ENCODE measurements at regions not wholly inside any gene's neighbourhood (a gene's known extent, or its start where the extent isn't known, plus 50 kb on each side); places are given as distances from the start of the nearest gene placed in this dataset.

GRCh38 chr10:121235692-121236091, 362.6 kb downstream of the FGFR2 start:
- H3K9me3 Mint-ChIP-seq (ENCODE audit: low read depth), result peaks cover 5% of the 10 kb centered on the region
- no peaks in the 10 kb centered on the region for H3K27me3 Mint-ChIP-seq
- no peak overlapping the region for H3K27ac Mint-ChIP-seq
- H3K4me1 Mint-ChIP-seq (ENCODE audit: low read depth), result no peaks in the 10 kb centered on the region
- no peaks in the 10 kb centered on the region for H3K36me3 Mint-ChIP-seq
- no peak overlapping the region for H3K4me3 Mint-ChIP-seq

- Mint-ChIP-seq H3K36me3 (no peaks in the 10 kb centered on the region), H3K9me3 (ENCODE audit: low read depth) (peaks cover 7% of the 10 kb centered on the region), H3K4me1 (ENCODE audit: low read depth) (no peaks in the 10 kb centered on the region), H3K27me3 (no peaks in the 10 kb centered on the region), H3K4me3 (no peak overlapping the region), H3K27ac (no peak overlapping the region)
Measured at GRCh38 chr10:121236621-121237020, 361.6 kb downstream of the FGFR2 start.

- Mint-ChIP-seq H3K4me3 (no peak overlapping the region), H3K9me3 (ENCODE audit: low read depth) (peaks cover 7% of the 10 kb centered on the region), H3K27ac (no peak overlapping the region), H3K36me3 (no peaks in the 10 kb centered on the region), H3K4me1 (ENCODE audit: low read depth) (no peaks in the 10 kb centered on the region), H3K27me3 (no peaks in the 10 kb centered on the region)
Measured at GRCh38 chr10:121237718-121238117, 360.5 kb downstream of the FGFR2 start.

GRCh38 chr10:121240011-121240410, 358.2 kb downstream of the FGFR2 start:
- Mint-ChIP-seq H3K27ac (no peak overlapping the region), H3K27me3 (peaks cover 4% of the 10 kb centered on the region), H3K4me3 (no peak overlapping the region), H3K4me1 (ENCODE audit: low read depth) (no peaks in the 10 kb centered on the region), H3K36me3 (no peaks in the 10 kb centered on the region), H3K9me3 (ENCODE audit: low read depth) (peaks cover 7% of the 10 kb centered on the region)

GRCh38 chr10:121240556-121240955, 357.7 kb downstream of the FGFR2 start:
- no peaks in the 10 kb centered on the region for H3K36me3 Mint-ChIP-seq
- no peak overlapping the region for H3K27ac Mint-ChIP-seq
- peaks cover 4% of the 10 kb centered on the region for H3K27me3 Mint-ChIP-seq
- H3K9me3 Mint-ChIP-seq (ENCODE audit: low read depth), result peaks cover 7% of the 10 kb centered on the region
- no peaks in the 10 kb centered on the region for H3K4me1 Mint-ChIP-seq (ENCODE audit: low read depth)
- no peak overlapping the region for H3K4me3 Mint-ChIP-seq

- peaks cover 7% of the 10 kb centered on the region for H3K9me3 Mint-ChIP-seq (ENCODE audit: low read depth)
- H3K4me1 Mint-ChIP-seq (ENCODE audit: low read depth), result no peaks in the 10 kb centered on the region
- H3K27ac Mint-ChIP-seq, result no peak overlapping the region
- no peaks in the 10 kb centered on the region for H3K36me3 Mint-ChIP-seq
- no peak overlapping the region for H3K4me3 Mint-ChIP-seq
- peaks cover 5% of the 10 kb centered on the region for H3K27me3 Mint-ChIP-seq
Measured at GRCh38 chr10:121241337-121241736, 356.9 kb downstream of the FGFR2 start.

- no peaks in the 10 kb centered on the region for H3K4me1 Mint-ChIP-seq (ENCODE audit: low read depth)
Measured at GRCh38 chr10:121242741-121243608, 355.3 kb downstream of the FGFR2 start.

GRCh38 chr10:121243609-121244241, 354.5 kb downstream of the FGFR2 start:
- H3K27ac Mint-ChIP-seq, result no peak overlapping the region
- peaks cover 7% of the 10 kb centered on the region for H3K9me3 Mint-ChIP-seq (ENCODE audit: low read depth)
- no peaks in the 10 kb centered on the region for H3K4me1 Mint-ChIP-seq (ENCODE audit: low read depth)
- no peaks in the 10 kb centered on the region for H3K36me3 Mint-ChIP-seq
- peaks cover 7% of the 10 kb centered on the region for H3K27me3 Mint-ChIP-seq
- H3K4me3 Mint-ChIP-seq, result no peak overlapping the region

More at GRCh38 chr10:121242741-121243608, 355.3 kb downstream of the FGFR2 start:
- H3K4me3 Mint-ChIP-seq, result no peak overlapping the region
- peaks cover 7% of the 10 kb centered on the region for H3K9me3 Mint-ChIP-seq (ENCODE audit: low read depth)
- peaks cover 7% of the 10 kb centered on the region for H3K27me3 Mint-ChIP-seq
- no peak overlapping the region for H3K27ac Mint-ChIP-seq
- no peaks in the 10 kb centered on the region for H3K36me3 Mint-ChIP-seq

- H3K4me3 Mint-ChIP-seq, result no peak overlapping the region
- H3K9me3 Mint-ChIP-seq (ENCODE audit: low read depth), result peaks cover 7% of the 10 kb centered on the region
- H3K27ac Mint-ChIP-seq, result no peak overlapping the region
- peaks cover 7% of the 10 kb centered on the region for H3K27me3 Mint-ChIP-seq
- H3K36me3 Mint-ChIP-seq, result no peaks in the 10 kb centered on the region
- no peaks in the 10 kb centered on the region for H3K4me1 Mint-ChIP-seq (ENCODE audit: low read depth)
Measured at GRCh38 chr10:121244818-121245217, 353.4 kb downstream of the FGFR2 start.

GRCh38 chr10:121245754-121246153, 352.5 kb downstream of the FGFR2 start:
- H3K9me3 Mint-ChIP-seq (ENCODE audit: low read depth), result peaks cover 1% of the 10 kb centered on the region
- no peak overlapping the region for H3K4me3 Mint-ChIP-seq
- peaks cover 7% of the 10 kb centered on the region for H3K27me3 Mint-ChIP-seq
- H3K4me1 Mint-ChIP-seq (ENCODE audit: low read depth), result no peaks in the 10 kb centered on the region
- H3K27ac Mint-ChIP-seq, result no peak overlapping the region
- no peaks in the 10 kb centered on the region for H3K36me3 Mint-ChIP-seq

GRCh38 chr10:121248266-121248665, 350.0 kb downstream of the FGFR2 start:
- no peak overlapping the region for H3K4me3 Mint-ChIP-seq
- H3K4me1 Mint-ChIP-seq (ENCODE audit: low read depth), result no peaks in the 10 kb centered on the region
- no peaks in the 10 kb centered on the region for H3K9me3 Mint-ChIP-seq (ENCODE audit: low read depth)
- H3K27ac Mint-ChIP-seq, result no peak overlapping the region
- H3K36me3 Mint-ChIP-seq, result no peaks in the 10 kb centered on the region
- H3K27me3 Mint-ChIP-seq, result peaks cover 9% of the 10 kb centered on the region

- Mint-ChIP-seq H3K27me3 (peaks cover 5% of the 10 kb centered on the region), H3K4me3 (no peak overlapping the region), H3K27ac (no peak overlapping the region), H3K4me1 (ENCODE audit: low read depth) (no peaks in the 10 kb centered on the region), H3K9me3 (ENCODE audit: low read depth) (no peaks in the 10 kb centered on the region), H3K36me3 (no peaks in the 10 kb centered on the region)
Measured at GRCh38 chr10:121250995-121251764, 347.1 kb downstream of the FGFR2 start.

- Mint-ChIP-seq H3K9me3 (ENCODE audit: low read depth) (no peaks in the 10 kb centered on the region), H3K4me1 (ENCODE audit: low read depth) (no peaks in the 10 kb centered on the region), H3K36me3 (no peaks in the 10 kb centered on the region), H3K4me3 (no peak overlapping the region), H3K27ac (no peak overlapping the region), H3K27me3 (peaks cover 2% of the 10 kb centered on the region)
Measured at GRCh38 chr10:121252756-121253155, 345.5 kb downstream of the FGFR2 start.

GRCh38 chr10:121260377-121260776, 337.9 kb downstream of the FGFR2 start:
- Mint-ChIP-seq H3K9me3 (ENCODE audit: low read depth) (no peaks in the 10 kb centered on the region), H3K36me3 (no peaks in the 10 kb centered on the region), H3K27me3 (no peaks in the 10 kb centered on the region), H3K4me1 (ENCODE audit: low read depth) (no peaks in the 10 kb centered on the region), H3K4me3 (no peak overlapping the region), H3K27ac (no peak overlapping the region)

- Mint-ChIP-seq H3K4me1 (ENCODE audit: low read depth) (no peaks in the 10 kb centered on the region), H3K27me3 (no peaks in the 10 kb centered on the region), H3K4me3 (no peak overlapping the region), H3K9me3 (ENCODE audit: low read depth) (no peaks in the 10 kb centered on the region), H3K27ac (no peak overlapping the region), H3K36me3 (no peaks in the 10 kb centered on the region)
Measured at GRCh38 chr10:121261665-121262064, 336.6 kb downstream of the FGFR2 start.
